B cell (primary cell): ENCODE measurements at regions not wholly inside any gene's neighbourhood (a gene's known extent, or its start where the extent isn't known, plus 50 kb on each side); places are given as distances from the start of the nearest gene placed in this dataset.

ENCODE experiments used
- CTCF ChIP-seq: fragments of 200-600 bp; IDR thresholded peaks from one replicate; pipeline ENCODE4 v1.8.0; 2022; ENCODE audit warnings: antibody characterized with exemption, mild to moderate bottlenecking
- EZH2 ChIP-seq: IDR thresholded peaks from 2 replicates; pipeline ENCODE4 v1.6.1; 2012; ENCODE audit warnings: borderline replicate concordance, low read depth, mild to moderate bottlenecking, moderate library complexity, low read length; ENCODE audit not compliant: insufficient read depth, poor library complexity, severe bottlenecking

GRCh38 chr9:38136386-38136785 lies 67.4 kb upstream of the SHB start:
- no peak for TF ChIP-seq CTCF
- TF ChIP-seq EZH2 = no peak
